PC-9 (cell line): ENCODE measurements at regions not wholly inside any gene's neighbourhood (a gene's known extent, or its start where the extent isn't known, plus 50 kb on each side); places are given as distances from the start of the nearest gene placed in this dataset.

Experiments used
- CTCF ChIP-seq: fragments of 200-600 bp; sonication (generic); conservative IDR thresholded peaks from 2 replicates; pipeline ENCODE4 v1.6.1; 2017; ENCODE audit warnings: mixed run types, antibody characterized with exemption, mild to moderate bottlenecking, moderate library complexity
- EZH2 ChIP-seq: fragments of 200-600 bp; sonication (generic); IDR thresholded peaks from 2 replicates; pipeline ENCODE4 v1.8.0; 2017; ENCODE audit warnings: antibody characterized with exemption, low read depth

DNA sequence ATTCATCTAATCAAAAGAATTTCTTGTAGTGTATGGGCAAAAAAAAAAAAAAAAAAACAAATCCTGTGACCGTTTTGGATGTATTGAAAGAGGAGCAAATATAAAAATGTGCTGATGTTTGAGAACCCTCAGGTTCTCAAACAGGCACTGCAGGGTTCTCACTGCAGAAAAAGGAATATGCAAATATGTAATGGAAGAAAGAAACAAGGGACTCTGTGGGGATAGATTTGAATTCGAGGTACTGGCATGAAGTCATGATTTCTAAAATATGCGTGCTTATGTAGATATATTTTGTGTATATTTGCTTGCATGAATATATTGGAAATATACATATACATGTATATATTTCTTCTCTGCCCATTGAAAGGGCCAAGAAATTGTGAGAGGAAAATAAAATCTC is 365.0 kb upstream of the RUNX1 start:
- TF ChIP-seq CTCF: no peak
- no peak for TF ChIP-seq EZH2
